Inferior parietal cortex (tissue), 1 donor: ENCODE measurements at regions not wholly inside any gene's neighbourhood (a gene's known extent, or its start where the extent isn't known, plus 50 kb on each side); places are given as distances from the start of the nearest gene placed in this dataset.

Experiments used
- DNase-seq: peaks from one replicate; pipeline ENCODE4 v3.0.0-alpha.2; 2016; ENCODE audit errors: extremely low spot score

DNA sequence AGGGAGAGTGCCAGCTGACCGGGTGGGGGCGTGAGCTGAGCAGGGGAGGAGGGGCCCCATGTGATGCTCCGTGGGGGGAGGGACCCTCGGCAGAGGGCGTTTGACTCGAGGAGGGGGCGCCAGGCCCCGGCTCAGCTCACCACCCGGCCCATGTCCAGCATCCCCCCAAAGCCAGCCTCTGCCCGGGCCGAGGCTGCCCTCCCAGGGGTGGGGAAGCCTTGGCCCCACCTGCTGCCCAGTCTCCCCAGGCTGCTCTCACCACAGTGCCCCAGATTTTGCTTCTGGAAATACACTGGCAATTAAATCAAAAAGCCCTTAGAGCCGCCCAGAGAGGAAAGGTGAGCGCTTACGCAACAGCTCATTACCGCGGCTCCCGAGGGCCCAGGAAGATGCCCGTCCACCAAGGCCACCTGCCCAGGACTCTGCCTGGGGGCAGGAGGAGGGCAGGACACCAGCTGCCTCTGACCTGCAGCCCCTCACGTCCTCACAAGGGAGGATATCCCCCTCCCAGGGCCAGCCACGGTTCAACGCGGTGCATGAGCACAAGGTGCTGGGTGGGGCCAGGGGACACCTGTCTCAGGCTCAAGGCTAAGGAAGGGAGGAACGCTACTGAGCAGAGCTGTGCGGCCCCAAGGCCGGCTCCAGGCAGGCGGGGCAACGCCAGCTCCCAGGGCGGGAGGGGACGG is 70.0 kb upstream of the INPP5A start:
- no peak for DNase-seq

DNA sequence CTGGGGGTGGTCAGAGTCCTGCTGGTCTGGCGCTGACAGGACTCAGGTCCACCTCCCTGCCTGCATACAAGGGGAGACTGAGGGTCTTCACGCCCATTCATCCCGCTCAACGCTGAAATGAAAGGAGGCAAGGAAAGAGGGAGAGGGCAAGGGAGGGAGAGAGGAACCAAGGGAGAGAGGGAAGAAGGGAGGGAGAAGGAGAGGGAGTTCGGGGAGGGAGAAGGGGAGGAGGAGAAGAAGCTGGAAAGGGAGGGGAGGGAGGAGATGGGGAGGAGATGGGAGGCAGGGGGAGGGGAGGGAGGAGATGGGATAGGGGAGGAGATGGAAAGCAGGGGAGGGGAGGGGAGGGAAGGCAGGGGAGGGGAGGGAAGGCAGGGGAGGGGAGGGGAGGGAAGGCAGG is 69.4 kb upstream of the INPP5A start:
- DNase-seq = no peak

DNA sequence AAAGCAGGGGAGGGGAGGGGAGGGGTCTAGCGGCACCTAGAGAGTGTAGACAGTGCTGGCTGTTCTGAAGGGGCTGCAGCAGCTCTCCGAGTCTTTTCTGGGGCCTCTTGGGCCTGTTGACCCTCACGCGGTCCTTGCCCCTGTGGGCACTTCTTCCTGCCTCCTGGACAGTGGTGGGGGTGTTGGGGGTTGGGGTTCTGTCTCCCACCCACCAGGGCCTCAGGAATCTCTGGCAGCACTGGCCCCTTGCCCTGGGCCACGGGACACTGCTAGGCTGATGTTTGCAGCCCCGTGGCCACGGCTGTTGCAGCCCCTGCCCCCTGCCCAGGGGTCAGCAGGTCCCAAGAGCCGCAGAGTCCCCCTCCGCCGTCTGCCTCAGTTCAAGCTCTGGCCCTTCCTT is 68.9 kb upstream of the INPP5A start:
- DNase-seq = no peak

DNA sequence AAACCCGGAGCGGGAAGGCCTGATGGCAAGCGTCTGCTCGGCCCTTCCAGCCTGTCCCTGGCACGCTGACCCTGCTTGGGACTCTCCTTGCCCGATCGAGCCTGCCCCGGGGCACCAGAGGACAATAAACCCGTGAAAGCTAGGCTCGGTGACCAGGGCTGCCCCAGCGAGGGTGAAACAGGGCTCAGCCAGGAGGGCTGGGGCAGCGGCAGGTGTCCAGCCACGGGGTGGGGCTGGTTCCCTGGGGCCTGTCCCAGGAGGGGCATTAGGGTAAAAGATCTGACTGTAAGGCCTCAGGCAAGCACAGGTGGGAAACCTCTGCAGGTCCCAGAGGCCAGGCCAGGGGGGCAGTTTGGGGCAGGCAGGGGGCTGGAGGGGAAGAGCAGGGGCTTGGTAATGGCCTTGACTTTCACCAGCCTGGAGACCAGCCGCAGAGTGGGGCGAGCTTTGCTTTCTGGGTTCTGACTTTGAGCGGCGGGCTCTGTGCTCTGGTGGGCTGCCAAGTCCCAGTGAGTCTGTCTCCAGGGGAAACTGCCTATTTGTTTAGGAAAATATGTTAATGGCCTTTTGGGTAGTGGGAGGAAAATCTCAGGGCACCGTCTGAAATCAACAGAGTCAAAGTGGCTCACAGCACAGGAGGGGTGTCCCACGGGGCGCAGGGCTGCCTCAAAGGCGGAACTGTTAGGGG is 68.2 kb upstream of the INPP5A start:
- DNase-seq = no peak

DNA sequence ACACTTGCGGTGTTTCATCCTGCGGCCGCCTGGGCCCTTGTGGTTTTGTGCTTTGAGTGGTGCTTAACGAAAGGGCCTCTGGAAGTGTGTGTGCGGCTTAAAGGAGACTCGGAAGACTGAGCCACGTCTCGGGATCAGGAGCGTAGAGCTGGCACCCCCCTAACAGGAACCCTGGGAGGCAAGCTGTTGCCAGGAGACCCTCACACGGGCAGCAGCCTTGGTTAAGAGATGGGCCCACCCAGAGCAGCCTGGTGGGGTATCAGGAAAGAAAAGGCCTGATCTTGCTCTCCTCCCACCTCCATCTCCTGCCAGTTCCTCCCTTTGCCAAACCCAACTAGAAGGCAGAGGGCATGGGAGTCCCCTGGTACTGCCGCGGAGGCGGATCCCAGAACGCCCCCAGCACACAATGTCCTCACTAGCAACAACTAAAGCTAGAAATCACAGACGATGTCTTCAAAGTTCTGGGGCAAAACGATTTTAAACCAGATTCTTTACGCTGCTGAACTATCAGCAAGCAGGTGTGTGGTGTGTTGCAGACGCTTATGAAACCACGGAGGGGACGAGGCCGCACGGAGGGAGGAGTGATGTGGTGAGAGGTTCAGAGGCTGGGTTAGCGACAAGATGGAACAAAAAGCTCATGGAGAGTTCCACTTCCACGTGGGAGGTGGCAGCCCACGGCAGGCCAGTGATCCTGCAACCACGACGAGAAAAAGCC is 67.0 kb upstream of the INPP5A start:
- DNase-seq = no peak

DNA sequence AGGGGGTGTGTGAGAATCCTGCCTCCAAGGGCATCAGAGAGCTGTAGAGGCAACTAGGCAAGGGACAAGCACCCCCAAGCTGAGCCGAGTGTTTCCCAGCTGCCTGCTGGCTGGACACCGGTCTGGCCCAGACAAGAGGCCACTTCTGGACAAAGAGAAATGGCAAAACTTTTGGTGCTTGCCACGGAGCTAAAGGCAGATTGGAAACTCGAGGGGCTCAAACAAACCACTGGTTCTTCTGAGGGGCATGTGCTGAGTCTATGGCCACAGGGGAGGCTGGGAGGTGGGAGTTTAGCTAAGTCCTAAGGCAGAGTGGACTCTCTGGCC is 66.5 kb upstream of the INPP5A start:
- no peak for DNase-seq

DNA sequence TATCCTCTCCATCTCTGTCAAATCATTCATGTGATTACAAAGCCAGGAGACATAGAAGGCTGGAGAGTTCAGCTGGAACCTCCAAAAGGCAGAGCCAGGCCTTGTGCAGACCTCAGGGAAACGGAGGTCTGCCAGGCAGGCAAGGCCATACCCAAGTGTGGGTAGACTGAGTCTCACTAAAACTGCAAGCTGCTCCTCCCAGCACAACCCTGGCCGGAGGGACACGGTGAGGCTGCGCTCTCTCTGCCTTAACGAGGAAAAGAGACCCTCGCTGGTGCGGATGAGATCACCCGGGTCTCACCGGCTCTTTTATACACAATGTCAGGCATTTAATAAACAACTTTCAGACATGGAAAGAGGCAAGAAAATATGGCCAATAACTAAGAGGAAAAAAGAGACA is 66.1 kb upstream of the INPP5A start:
- DNase-seq = no peak

DNA sequence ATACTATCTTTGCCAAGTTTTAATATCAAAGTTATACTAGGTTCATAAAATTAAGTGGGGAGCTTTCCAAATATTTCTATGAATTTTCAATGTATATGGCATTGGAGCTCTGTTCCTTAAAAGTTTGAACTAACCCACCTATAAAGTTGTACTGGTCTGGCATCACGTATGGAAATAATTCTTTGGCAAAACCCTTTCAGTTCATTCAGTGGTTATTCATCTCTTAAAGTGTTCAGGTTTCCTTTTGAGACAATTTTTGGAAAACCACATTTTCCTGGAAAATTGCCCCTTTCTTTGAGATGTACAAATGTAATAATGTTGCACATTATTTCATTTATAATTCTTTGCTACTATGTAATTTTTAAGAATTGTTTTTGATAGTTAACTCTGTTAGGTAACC is 62.5 kb upstream of the INPP5A start:
- DNase-seq = no peak

DNA sequence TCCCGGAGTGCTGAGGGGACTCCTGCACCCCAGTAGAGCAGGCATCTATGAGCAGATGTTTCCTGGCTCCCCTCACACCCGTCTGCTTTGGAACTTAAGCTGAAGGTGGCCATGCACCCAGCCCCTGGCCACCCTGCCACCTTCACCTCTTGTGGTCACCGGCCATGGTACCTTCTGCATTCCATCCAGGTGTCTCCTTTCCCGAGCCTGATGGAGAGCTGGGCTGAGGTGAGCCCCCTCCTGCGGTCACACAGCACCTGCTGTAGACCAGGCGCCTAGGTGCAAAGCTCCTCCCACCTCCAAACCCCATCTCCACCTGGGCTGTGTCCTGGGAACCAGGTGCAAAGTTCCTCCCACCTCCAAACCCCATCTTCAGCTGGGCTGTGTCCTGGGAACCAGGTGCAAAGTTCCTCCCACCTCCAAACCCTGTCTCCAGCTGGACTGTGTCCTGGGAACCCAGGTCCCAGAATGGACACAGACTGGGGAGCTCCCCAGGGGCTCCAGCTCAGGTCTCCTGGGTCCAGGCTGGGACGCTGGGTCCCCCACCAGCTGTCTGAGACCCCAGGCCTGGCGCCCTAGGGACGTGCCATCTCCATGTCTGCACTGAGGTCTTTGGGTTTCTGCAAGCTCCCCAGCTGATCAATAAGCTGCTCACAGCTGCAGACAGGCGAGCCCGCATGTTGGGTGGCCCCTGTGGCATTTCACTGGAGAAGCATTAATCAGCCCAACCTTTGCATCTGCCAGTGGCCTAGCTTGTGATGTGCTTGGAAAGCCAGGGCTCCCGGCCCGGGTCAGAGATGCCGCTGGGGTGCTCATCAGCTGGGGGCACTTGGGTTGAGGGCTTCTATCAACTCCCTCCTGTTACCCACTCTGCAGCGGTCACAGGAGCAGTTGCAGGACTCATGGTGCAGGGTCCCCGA is 61.2 kb upstream of the INPP5A start:
- DNase-seq = no peak

DNA sequence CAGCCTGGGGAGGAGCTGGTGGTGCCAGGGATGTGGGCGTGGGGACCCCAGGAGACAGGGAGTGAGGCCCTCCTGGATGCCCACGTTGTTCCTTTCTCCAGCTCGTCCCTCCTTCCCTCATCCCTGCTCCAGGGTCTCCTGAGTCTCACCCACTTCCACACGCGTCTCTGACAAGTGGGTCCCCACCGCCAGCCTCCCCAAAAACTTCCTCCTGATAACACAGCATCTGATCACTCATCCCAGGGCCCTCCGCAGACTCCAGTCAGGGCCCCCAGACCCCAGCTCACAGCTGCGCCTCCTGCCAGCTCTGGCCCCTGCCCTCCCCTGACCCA is 60.6 kb upstream of the INPP5A start:
- no peak for DNase-seq

DNA sequence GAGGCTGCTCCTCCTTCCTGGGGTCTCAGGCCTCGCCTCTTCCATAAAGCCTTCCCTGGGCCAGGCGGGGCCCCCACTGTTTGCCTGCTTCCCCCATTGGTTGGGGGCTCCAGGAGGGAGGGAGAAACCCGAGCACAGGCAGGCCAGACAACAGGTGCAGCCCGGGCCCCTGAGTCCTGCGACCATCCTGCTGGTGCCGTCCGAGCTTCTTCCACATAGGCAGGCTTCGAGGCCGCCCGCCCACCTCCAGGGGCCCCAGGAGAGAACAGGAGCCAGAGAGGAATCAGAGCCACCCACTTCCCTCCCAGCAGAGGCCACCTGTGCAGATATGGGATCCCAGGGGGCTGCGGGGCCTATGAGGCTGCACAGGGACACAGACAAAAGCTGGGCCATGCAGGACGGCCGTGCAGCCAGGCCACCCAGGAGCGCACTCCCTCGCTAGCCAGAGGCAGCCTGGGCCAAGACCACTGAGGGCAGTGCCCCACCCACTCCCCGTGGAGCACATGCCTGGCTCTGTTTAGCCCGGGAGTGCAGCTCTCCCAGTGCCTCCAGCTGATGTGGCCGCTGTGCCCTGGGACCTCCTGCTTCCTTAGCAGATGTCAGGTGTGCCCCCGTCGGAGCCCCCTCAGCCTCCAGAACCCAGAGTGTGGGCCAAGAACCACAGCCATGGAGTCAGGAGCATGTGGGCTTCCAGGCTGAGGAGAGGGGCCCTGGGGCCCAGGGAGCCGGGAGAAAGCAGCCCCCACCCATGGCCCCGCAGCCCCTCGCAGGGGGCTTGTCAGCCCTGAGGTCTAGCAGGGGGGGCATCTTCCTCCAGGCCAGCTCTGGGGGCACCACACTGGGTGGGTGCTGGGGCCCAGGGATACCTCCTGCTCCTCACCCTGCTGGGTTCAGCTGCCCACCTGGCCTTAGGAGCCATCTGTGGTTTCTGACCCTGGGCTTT is 59.9 kb upstream of the INPP5A start:
- DNase-seq = no peak

DNA sequence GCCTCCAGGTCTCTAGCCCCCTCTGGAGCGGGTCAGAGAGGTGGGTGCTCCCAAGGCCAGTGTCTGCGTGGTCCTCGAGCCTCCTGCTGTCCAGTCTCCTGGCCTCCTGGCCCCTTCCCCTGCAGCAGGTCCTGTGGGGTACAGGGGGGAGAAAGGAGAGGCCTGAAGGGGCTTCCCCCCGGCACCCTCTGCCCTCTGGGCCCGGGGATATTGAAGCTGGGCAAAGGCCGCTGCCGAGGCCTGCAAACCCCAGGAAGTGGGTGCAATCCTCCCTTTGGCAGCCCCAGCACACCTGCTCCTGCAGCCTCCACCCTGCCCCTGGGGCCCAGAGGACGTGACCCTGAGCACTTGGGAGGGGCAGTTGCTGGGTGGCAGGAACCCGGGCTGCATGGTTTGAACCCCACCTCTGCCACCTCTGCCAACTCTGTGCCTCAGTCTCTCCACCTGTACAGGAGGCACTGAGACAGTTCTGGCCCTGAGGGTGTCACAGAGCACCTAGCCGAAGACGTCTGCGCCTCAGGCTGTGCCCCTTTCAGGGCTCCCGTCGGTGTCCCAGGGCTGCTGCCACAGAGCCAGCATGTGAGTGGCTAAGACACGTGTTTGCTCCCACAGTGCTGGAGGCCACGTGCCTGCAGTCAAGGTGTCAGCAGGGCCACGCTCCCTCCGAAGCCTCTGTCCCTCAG is 59.1 kb upstream of the INPP5A start:
- DNase-seq = no peak

DNA sequence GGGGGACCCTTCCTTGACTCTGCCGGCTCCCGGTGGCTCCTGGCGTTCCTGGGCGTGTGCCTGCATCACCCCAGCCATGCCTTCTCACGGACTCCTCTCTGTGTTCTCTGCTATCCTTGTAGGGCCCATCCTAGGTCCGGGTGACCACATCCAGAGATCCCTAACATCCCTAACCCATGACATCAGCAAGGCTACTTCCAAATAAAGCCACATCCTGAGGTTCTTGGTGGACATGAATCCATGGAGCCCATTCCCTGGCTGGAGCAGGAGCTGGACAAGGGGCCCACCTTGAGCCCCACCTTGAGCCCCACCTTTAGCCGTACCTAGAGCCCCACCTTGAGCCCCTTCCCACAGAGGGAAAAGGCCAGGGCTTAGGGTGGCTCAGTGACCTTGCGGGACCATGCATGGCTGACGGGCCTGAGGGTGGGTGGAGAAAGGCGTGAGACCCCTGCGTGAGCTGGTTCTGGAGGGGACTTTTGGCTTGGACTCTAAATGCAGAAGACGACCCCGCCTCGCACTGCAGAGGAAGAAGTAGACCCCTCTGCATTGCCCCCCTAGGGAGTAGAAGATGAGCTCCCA is 58.5 kb upstream of the INPP5A start:
- no peak for DNase-seq

DNA sequence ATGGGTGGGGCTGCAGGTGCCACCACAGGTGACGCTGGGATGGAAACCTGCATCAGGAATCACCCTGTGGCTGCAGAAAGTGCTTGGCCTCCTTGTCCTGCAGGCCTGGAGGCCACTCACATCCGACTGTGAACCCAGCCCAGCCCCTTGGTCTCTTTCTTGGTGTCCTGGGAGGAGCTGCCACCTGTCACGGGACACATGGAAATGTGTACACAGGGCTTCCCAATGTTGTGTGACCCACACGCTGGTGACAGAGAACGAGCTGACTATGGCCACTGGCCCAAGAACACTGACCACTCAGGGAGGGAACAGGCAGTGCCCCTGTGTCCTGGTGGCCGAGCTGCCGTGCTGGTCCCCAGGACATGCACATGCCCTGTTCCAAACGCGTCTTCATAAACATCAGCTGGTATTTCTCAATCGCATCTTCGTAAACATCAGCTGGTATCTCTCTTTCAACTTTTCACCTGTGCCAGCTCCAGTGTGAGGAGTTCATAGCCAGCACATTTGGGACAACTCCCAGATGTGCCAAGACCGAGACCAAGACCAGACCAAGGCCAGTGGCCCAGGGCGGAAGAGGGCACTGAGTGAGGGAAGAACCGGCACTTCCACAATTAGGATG is 57.9 kb upstream of the INPP5A start:
- DNase-seq = no peak

DNA sequence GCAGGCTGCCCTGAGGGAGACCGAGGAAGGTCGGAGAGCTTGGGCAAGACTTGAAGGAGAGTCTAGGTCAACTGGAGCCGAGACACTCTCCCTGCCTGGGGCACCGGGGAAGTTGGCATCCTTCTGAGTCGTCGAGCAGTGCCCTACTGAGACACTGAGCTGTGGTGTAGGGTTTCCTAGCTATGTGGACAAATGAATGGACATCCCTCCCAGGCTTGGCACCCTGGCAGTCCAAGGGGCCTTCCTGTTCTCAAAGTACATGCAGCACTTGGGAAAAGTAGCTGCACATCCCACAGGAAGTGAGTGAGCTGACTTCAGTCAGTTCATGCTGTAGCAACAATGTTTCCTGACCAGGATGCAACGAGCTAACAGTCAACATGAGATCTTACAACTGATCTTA is 57.2 kb upstream of the INPP5A start:
- no peak for DNase-seq

DNA sequence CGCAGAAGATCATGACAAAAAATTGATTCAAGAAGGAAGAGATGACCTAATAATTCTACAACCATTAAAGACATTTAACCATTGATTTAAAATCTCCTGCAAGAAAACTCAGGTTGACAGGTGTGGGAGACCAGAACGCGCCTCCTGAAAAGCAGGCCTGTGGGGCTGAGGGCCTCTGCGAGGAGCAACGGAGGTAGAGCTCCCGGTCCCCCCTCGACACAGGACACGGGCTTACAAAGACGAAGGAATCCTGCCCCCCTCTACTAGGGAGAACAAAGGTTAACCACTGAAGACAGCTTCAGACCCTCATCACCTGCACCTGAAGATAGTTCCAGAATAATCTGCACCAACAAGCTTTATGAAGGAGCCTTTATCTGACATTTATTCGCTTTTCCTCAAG is 55.9 kb upstream of the INPP5A start:
- DNase-seq = no peak

DNA sequence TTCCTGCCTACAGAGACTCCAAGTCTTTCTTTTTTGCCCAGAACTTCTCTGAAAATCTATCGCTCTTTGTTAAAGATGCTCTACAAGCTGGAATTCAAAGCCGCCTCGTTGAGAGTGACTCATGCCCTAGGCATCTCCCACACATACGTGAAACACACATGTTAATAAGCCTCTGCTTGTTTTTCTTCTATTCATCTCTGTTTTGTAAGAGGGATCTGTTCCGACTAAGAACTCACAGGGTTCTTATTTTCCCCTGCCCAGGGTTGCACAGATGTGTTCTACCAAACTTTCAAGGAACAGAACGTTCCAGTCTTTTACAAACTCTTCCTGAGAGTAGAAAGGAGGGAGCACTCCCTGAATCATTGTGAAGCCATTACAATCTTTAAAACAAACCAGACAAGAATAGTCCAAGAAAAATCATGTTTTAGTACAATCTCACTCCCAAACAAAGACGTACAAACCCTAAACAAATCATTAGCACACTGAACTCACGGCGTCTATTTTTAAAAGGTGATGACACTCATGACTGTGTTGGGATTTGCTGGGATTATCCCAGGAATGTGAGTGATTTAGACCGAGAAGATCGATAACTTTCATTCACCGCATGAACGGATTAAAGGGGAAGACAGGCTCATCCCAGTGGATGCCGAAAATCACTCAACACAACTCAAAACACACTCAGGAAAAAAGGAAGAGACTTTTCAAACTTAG is 55.3 kb upstream of the INPP5A start:
- DNase-seq = peak; percentile 27

DNA sequence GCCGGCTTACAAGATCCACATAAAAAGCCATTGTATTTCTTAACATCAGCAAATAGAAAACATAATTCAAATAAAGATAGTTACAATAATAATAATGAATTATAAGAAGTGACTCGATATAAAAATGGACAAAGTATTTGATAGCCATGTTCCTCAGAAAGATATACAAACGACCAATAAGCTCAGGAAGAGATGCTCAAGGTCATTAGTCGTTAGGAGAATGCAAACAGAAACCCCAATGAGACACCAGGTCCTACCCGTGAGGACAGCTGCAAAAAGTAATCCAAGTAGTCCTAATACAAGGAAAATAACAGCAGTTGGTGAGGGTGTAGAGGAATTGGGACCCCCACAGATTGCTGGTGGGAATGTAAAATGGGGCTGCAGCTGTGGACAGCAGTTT is 54.2 kb upstream of the INPP5A start:
- no peak for DNase-seq

DNA sequence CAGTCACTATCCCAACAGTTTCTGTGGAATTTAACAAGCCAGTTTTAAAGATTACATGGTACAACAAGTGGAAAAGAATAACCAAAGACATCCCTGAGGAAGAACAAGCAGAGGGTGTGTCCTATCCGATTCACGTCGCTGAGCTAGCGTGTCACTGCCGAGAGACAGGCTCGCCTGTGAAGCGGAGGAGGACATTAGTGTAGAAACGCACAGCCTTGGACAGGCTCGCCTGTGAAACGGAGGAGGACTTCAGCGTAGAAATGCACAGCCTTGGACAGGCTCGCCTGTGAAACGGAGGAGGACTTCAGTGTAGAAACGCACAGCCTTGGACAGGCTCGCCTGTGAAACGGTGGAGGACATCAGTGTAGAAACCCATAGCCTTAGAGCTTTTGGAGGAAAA is 52.7 kb upstream of the INPP5A start:
- DNase-seq = no peak
